NOMO-1 (cell line): ENCODE measurements at regions not wholly inside any gene's neighbourhood (a gene's known extent, or its start where the extent isn't known, plus 50 kb on each side); places are given as distances from the start of the nearest gene placed in this dataset.

Source experiments
- DNase-seq, 2 experiments: peaks; one replicate each; lab custom pipeline; 2025; ENCODE audit not compliant: unreplicated experiment in 2 of 2; lab: John Stamatoyannopoulos, UW

GRCh38 chr3:72195895-72196294 lies 410.9 kb upstream of the PROK2 start:
- no peak for DNase-seq

GRCh38 chr3:72194458-72194857 lies 409.5 kb upstream of the PROK2 start:
- DNase-seq: no peak

GRCh38 chr3:72193771-72194430 lies 409.0 kb upstream of the PROK2 start:
- DNase-seq: no peak

GRCh38 chr3:72192572-72192971 lies 407.6 kb upstream of the PROK2 start:
- no peak for DNase-seq

DNA sequence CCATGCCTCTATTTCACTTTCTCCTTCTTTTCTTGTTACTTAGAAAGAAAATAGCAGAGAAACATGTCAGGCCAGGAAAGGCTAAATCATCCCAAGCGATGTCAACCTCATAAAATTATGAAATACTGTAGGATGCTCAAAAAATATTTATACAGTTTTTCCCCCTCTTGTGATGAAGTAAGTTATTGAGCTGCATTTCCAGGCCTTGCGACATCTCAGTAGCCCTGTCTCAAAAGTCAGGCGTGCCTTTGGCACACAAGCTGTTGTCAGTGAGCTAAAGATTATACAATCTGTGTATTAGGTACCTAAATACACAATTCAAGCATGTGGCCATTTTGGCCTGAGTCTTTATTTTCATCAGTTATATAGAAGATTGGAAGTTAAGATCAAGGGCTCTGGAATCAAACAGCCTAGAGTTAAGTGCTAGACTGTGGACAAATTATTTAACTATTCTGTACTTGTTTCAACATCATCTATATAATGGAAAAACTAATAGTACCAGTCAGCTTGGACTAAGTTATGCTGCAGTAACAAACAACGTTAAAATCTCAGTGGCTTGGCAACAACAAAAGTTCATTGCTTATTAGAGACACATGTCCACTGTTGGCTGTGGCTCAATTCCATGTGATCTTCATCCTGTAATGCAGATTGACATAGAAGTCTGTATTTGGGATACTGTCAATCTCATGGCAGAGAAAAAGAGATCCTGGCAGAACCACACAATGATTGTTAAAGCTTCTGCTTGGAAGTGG lies 406.4 kb upstream of the PROK2 start:
- DNase-seq: peak in 1 of 2 experiments; percentile 18

DNA sequence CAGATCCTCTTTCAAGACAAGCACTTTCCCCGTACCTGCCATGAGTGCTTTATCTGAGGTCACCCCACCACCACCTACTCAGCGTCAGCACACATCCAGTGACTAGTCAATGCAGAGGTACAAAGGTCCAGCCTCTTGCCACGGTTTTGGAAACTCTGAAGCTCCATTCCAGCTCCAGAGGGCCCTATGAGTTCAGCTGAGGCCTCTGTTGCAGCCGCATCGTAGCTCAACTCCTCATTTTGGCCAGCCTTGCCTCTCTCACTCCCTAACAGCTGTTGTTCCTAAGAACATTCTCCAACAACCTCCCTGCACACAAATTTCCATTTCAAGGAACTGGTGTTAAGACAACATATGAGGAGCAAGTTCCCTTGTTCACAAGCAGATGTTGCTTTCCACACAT lies 405.1 kb upstream of the PROK2 start:
- no peak for DNase-seq

DNA sequence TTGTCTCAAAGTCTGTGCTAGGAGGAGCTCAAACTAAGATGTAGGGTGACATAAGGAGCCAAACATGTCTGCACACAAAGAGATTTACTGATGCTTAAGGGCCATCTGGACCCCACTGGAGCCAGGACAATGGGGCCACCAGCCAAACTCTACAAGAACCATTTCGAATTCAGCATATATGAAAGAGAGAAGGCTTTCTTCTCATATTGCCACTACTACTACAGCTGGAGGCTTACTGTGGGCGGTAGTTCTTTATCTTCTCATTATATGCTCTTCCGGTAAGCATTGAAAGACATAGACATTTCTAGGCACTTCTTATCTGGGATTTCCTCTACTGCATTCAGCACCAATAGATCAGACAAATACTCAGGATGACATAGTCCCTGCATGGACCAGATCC lies 404.4 kb upstream of the PROK2 start:
- DNase-seq: no peak

GRCh38 chr3:72188536-72188935 lies 403.6 kb upstream of the PROK2 start:
- DNase-seq: no peak

- peak in 1 of 2 experiments; percentile 18 for DNase-seq
These were observed 402.2 kb upstream of the PROK2 start for GRCh38 chr3:72187131-72187530.

GRCh38 chr3:72186400-72186855 lies 401.5 kb upstream of the PROK2 start:
- DNase-seq: no peak

GRCh38 chr3:72185549-72186399 lies 400.8 kb upstream of the PROK2 start:
- peak in 1 of 2 experiments; percentile 20 for DNase-seq

DNA sequence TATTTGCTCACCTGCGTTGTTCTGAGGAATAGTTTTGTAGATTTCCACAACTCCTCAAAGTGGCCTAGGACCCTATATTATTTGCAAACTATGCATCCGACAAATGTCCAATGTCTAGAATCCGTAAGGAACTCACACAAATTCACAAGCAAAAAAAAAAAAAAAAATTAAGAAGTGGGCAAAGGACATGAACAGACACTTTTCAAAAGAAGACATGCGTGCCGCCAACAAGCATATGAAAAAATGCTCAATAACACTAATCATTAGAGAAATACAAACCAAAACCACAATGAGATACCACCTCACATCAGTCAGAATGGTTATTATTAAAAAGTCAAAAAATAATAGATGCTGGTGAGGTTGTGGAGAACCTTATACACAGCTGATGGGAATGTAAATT lies 398.5 kb upstream of the PROK2 start:
- no peak for DNase-seq

GRCh38 chr3:72182206-72182605 lies 397.3 kb upstream of the PROK2 start:
- peak in 1 of 2 experiments; percentile 8 for DNase-seq

DNA sequence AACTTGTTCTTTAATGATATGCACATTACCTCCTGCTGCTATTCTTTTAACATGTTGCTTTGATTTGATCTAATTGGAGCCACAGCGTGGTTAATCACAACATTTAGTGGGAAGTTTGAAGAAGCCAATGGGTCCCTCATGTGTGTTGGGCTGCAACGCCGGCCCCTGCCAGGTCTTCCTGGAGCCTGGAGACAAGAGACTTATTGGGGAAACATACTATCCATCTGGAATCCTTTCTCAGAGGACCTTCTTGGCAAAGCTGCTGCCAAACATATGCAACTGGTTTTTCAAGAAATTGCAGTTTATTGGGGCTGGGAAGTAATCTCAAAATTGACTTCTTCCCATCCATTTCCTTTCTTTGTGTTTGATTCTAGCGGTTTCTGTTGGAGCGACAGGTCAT lies 396.3 kb upstream of the PROK2 start:
- DNase-seq: no peak

- no peak for DNase-seq
These were observed 395.5 kb upstream of the PROK2 start for GRCh38 chr3:72180405-72180804.

- no peak for DNase-seq
These were observed 394.1 kb upstream of the PROK2 start for GRCh38 chr3:72179107-72179464.

GRCh38 chr3:72178463-72179106 lies 393.6 kb upstream of the PROK2 start:
- no peak for DNase-seq

DNA sequence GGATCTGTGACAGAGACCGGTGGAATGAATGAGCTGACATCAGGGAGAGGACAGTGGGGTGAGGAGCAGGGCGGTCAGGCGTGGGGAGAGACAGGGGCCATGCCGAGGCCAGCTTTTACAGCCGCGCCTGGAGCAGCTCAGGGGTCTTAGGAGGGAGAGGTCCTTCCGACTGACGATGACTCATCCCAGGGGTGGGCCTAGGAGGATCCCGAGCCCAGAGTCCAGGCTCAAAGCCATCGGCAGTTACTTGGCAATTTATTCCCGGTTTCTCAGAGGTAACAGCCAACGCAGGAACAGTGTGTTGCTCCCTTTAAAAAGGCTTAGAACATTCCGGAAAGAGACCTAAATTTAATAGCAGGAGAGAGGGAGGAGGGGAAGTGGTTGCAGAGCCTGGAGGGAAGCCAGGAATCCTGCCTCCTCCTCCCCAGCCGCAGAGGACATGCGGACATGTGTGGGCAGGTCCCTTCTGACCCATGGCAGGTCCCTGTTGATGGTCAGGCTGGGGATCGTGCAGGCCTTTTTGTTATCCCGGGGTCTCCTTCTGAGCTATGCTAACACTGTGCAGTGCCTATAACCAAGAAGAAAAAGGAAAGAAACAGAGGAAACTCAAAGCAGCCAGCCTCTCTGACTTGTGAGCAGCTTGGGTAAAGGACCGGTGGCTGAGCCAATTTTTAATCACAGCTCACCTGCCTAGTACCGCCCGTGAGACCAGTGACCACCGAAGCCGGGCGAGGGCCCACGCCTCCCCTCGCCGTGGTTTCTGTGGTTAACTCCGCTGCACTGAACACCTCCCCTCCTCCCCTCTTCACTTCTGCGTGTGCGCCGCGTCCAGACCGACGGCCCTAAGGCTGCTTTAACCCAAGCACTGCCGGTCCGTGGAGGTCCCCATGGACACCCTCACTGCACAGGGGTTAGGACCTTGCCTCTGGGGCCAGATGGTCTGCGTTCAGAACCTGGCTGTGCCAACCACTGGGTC lies 392.4 kb upstream of the PROK2 start:
- peak; percentile 12 to 41 for DNase-seq

DNA sequence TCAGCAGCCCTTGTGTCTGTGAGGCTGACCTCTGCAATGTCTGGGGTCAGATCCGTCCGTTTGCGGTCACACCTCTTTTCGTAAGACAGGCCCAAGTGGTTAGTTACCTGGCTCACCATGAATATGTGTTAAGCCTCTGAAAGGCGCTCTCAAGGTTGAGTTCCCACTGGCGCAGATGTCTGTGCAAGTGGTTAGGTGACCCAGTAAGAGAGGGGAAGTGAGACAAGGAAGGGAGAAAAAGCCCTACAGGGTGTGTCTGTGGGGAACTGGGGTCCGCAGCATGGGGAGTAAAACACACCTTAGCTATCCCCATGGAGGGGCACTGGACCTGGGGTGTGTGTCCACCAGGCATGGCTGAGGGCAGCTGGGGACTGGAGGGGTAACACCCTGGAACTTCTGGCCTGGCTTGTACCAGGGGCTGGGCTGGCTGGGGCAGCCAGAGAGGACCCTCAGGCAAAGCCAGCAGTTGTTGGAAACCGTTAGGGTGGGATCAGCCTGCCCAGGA lies 391.6 kb upstream of the PROK2 start:
- DNase-seq: peak; percentile 25 to 73
